Activated CD4-positive, alpha-beta memory T cell treated with anti-CD3 and anti-CD28 coated beads, Interleukin-2, amount 10 ng/mL, durations not matched to agents 7 days and 5 days (primary cell): ENCODE measurements at regions not wholly inside any gene's neighbourhood (a gene's known extent, or its start where the extent isn't known, plus 50 kb on each side); places are given as distances from the start of the nearest gene placed in this dataset.

Experiments used
- CTCF ChIA-PET: fragments of 350-600 bp; sonication (Branson Sonifier 250); formaldehyde crosslinking; loops from one replicate; lab custom pipeline; 2021; ENCODE audit warnings: antibody characterized with exemption, inconsistent platforms; lab: Charles Lee
- POLR2A ChIA-PET: fragments of 350-600 bp; sonication (Branson Sonifier 250); formaldehyde crosslinking; loops from one replicate; lab custom pipeline; 2021; ENCODE audit warnings: antibody characterized with exemption; lab: Charles Lee
- DNase-seq: peaks from one replicate; pipeline ENCODE4 v3.0.0-alpha.2; 2020
- H3K27ac Mint-ChIP-seq: one replicate; pipeline ENCODE4 v1.8.0; 2021; ENCODE audit warnings: mild to moderate bottlenecking, mixed read lengths
- H3K27me3 Mint-ChIP-seq: one replicate; pipeline ENCODE4 v1.8.0; 2021; ENCODE audit warnings: mixed read lengths
- H3K36me3 Mint-ChIP-seq: one replicate; pipeline ENCODE4 v1.8.0; 2021; ENCODE audit warnings: low read depth, mixed read lengths
- H3K4me1 Mint-ChIP-seq: one replicate; pipeline ENCODE4 v1.8.0; 2021; ENCODE audit warnings: mixed read lengths
- H3K4me3 Mint-ChIP-seq: one replicate; pipeline ENCODE4 v1.8.0; 2021; ENCODE audit warnings: mild to moderate bottlenecking, mixed read lengths
- H3K9me3 Mint-ChIP-seq: one replicate; pipeline ENCODE4 v1.8.0; 2021; ENCODE audit warnings: mixed read lengths

- Mint-ChIP-seq H3K27ac (no peak overlapping the region), H3K9me3 (no peaks in the 10 kb centered on the region), H3K4me3 (no peak overlapping the region), H3K4me1 (no peaks in the 10 kb centered on the region), H3K27me3 (peaks cover 10% of the 10 kb centered on the region), H3K36me3 (no peaks in the 10 kb centered on the region)
- ChIA-PET CTCF (no interaction called here), POLR2A (no interaction called here)
- DNase-seq = no peak
Measured at GRCh38 chr9:89771205-89771604, 166.4 kb downstream of the GADD45G start.

GRCh38 chr9:89773170-89773569 is 168.4 kb downstream of the GADD45G start:
- ChIA-PET POLR2A (no interaction called here), CTCF (no interaction called here)
- DNase-seq = no peak
- no peaks in the 10 kb centered on the region for H3K36me3 Mint-ChIP-seq
- H3K27me3 Mint-ChIP-seq = peaks cover 10% of the 10 kb centered on the region
- H3K4me3 Mint-ChIP-seq = no peak overlapping the region
- no peaks in the 10 kb centered on the region for H3K4me1 Mint-ChIP-seq
- H3K9me3 Mint-ChIP-seq = no peaks in the 10 kb centered on the region
- no peak overlapping the region for H3K27ac Mint-ChIP-seq

DNA sequence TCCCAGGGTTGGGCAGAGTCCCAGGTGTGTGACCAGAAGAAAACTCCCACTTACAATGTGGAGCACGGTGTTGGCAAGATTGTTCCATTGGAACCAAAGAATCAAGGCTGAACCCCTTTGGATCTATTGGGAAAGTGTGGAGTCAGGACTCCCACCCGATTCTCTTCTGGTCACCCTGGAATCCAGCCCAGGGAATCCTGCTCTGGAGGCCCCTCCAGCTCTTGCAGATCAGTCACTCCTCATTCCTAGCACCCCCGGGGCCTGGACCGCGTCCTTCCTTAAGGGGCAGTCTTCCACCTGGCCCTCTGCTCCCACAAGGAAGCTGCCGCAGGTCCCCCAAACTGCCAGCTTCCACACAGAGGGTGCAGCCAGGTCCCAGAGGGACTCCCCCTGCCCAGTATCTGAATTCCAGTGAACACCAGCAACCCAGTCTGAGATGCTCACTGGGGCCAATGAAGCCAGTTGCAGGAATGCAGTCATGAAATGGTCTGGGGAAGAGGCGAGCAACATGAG is 170.1 kb downstream of the GADD45G start:
- Mint-ChIP-seq H3K4me3 (no peak overlapping the region), H3K9me3 (no peaks in the 10 kb centered on the region), H3K27ac (no peak overlapping the region), H3K27me3 (peaks cover 10% of the 10 kb centered on the region), H3K36me3 (no peaks in the 10 kb centered on the region), H3K4me1 (no peaks in the 10 kb centered on the region)
- ChIA-PET CTCF (no interaction called here), POLR2A (interaction anchor here (0.7 kb wide), 1 partner anchor 31 kb away, joined by 3 read pairs; no protein-coding TSS in a partner anchor)
- no peak for DNase-seq

GRCh38 chr9:89775641-89776040 is 170.8 kb downstream of the GADD45G start:
- H3K27ac Mint-ChIP-seq = no peak overlapping the region
- ChIA-PET CTCF (no interaction called here), POLR2A (no interaction called here)
- DNase-seq = no peak
- peaks cover 13% of the 10 kb centered on the region for H3K27me3 Mint-ChIP-seq
- no peaks in the 10 kb centered on the region for H3K4me1 Mint-ChIP-seq
- no peaks in the 10 kb centered on the region for H3K9me3 Mint-ChIP-seq
- H3K4me3 Mint-ChIP-seq = no peak overlapping the region
- H3K36me3 Mint-ChIP-seq = no peaks in the 10 kb centered on the region

DNA sequence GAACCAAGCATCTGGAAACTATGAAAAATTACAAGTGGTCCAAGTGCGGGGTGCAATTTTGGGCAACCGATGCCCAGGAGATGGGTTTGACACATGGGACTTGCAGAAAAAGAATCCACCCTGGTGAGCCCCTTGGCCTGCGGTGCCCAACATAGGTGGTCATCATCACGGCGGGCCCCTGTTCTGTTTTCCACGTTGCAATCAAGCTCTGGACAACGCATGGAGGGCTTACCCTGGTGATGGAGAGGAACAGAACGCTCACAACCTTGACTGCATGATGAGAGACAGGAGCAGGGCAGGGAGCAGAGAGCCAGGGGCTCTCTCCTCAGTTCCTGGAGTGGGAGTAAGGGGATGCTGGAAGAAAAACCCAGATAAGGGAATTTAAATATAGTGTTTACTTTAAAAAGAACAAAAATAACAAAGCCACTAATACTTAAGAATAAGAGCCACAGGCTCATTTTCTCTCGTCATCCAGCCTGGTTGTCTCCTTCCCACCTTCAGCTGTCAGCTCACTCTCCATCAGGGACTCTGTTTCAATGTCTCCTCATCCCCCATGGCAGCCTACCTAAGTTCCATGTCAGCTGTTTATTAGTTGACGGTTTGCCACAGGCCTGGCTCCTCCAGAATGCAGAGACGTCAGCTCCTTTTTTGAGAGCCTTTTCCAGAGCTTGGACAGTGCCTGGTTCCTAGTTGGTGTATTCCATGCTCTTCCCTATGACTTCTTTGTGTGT is 172.1 kb downstream of the GADD45G start:
- no peak overlapping the region for H3K4me3 Mint-ChIP-seq
- H3K27ac Mint-ChIP-seq = no peak overlapping the region
- POLR2A ChIA-PET = no interaction called here
- CTCF ChIA-PET = interaction anchor here (1.0 to 1.2 kb wide), 2 partner anchors 34 to 325 kb away, joined by 3 to 4 read pairs; no protein-coding TSS in a partner anchor
- H3K4me1 Mint-ChIP-seq = peaks cover 2% of the 10 kb centered on the region
- H3K27me3 Mint-ChIP-seq = peaks cover 14% of the 10 kb centered on the region
- no peaks in the 10 kb centered on the region for H3K36me3 Mint-ChIP-seq
- DNase-seq = no peak
- no peaks in the 10 kb centered on the region for H3K9me3 Mint-ChIP-seq

GRCh38 chr9:89777544-89777943 is 172.7 kb downstream of the GADD45G start:
- Mint-ChIP-seq H3K27ac (no peak overlapping the region), H3K36me3 (no peaks in the 10 kb centered on the region), H3K4me3 (no peak overlapping the region), H3K9me3 (no peaks in the 10 kb centered on the region), H3K27me3 (peaks cover 19% of the 10 kb centered on the region), H3K4me1 (peaks cover 3% of the 10 kb centered on the region)
- DNase-seq = no peak
- ChIA-PET POLR2A (no interaction called here), CTCF (interaction anchor here (1.0 to 1.2 kb wide), 2 partner anchors 35 to 324 kb away, joined by 3 to 4 read pairs; no protein-coding TSS in a partner anchor)

- no peak for DNase-seq
- POLR2A ChIA-PET = no interaction called here
- Mint-ChIP-seq H3K27ac (no peak overlapping the region), H3K4me1 (peaks cover 3% of the 10 kb centered on the region), H3K27me3 (peaks cover 19% of the 10 kb centered on the region), H3K4me3 (no peak overlapping the region), H3K9me3 (no peaks in the 10 kb centered on the region), H3K36me3 (no peaks in the 10 kb centered on the region)
- CTCF ChIA-PET = interaction anchor here (1.0 to 1.2 kb wide), 2 partner anchors 36 to 323 kb away, joined by 3 to 4 read pairs; no protein-coding TSS in a partner anchor
Measured at GRCh38 chr9:89778100-89779090, 173.6 kb downstream of the GADD45G start.

DNA sequence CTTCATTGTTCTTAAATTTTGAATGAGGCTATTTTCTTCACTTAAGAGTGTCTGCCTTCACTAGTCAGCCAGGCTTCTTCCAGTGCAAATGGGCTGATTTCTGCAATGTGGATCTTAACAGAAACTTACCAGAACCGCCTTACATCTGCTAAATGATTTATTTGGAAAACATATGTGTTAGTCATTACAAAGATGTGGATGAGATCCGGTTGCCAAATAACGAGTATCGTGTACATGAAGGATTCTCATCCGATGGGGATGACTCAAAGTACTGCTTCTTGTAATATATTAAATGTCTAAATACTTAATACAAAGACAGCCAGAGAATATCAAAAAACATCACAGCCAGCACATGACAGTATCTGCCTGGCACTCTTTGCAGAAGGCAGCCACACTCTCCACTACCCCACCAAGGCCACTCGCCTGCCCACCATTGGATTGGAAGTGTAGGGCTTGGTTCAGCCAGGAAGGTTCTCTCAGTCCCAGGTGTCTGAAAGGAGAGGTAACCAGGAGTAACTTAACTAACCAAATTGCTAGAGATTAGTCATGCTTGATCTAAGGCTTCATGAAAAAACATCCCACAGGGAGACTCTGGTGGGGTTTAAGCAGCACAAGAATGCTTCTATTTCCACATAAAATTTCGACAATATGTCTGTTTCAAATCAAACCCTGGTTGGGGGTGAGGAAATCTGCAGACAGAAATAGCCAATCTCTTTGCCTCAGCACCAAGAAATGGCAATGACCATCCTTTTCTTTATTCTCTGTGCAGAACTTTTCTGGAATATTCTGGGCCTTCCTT is 174.8 kb downstream of the GADD45G start:
- peaks cover 3% of the 10 kb centered on the region for H3K4me1 Mint-ChIP-seq
- no peaks in the 10 kb centered on the region for H3K9me3 Mint-ChIP-seq
- H3K27me3 Mint-ChIP-seq = peaks cover 24% of the 10 kb centered on the region
- H3K4me3 Mint-ChIP-seq = no peak overlapping the region
- DNase-seq = no peak
- POLR2A ChIA-PET = no interaction called here
- H3K27ac Mint-ChIP-seq = no peak overlapping the region
- no peaks in the 10 kb centered on the region for H3K36me3 Mint-ChIP-seq
- CTCF ChIA-PET = no interaction called here

- Mint-ChIP-seq H3K4me1 (peaks cover 3% of the 10 kb centered on the region), H3K27me3 (peaks cover 29% of the 10 kb centered on the region), H3K9me3 (no peaks in the 10 kb centered on the region), H3K27ac (no peak overlapping the region), H3K36me3 (no peaks in the 10 kb centered on the region), H3K4me3 (no peak overlapping the region)
- ChIA-PET CTCF (no interaction called here), POLR2A (no interaction called here)
- no peak for DNase-seq
Measured at GRCh38 chr9:89780959-89781358, 176.1 kb downstream of the GADD45G start.

- CTCF ChIA-PET = no interaction called here
- no peak overlapping the region for H3K4me3 Mint-ChIP-seq
- no peaks in the 10 kb centered on the region for H3K9me3 Mint-ChIP-seq
- no peak overlapping the region for H3K27ac Mint-ChIP-seq
- DNase-seq = no peak
- H3K27me3 Mint-ChIP-seq = peaks cover 38% of the 10 kb centered on the region
- peaks cover 2% of the 10 kb centered on the region for H3K36me3 Mint-ChIP-seq
- H3K4me1 Mint-ChIP-seq = peaks cover 3% of the 10 kb centered on the region
- POLR2A ChIA-PET = no interaction called here
Measured at GRCh38 chr9:89781838-89782540, 177.2 kb downstream of the GADD45G start.

- peaks cover 2% of the 10 kb centered on the region for H3K36me3 Mint-ChIP-seq
- H3K4me1 Mint-ChIP-seq = peaks cover 3% of the 10 kb centered on the region
- no peaks in the 10 kb centered on the region for H3K9me3 Mint-ChIP-seq
- no peak overlapping the region for H3K4me3 Mint-ChIP-seq
- no peak overlapping the region for H3K27ac Mint-ChIP-seq
- CTCF ChIA-PET = interaction anchor here (0.7 kb wide), 1 partner anchor 184 kb away, joined by 3 read pairs; no protein-coding TSS in a partner anchor
- POLR2A ChIA-PET = interaction anchor here (1.1 kb wide), 1 partner anchor 43 kb away, joined by 3 read pairs; no protein-coding TSS in a partner anchor
- peaks cover 42% of the 10 kb centered on the region for H3K27me3 Mint-ChIP-seq
- DNase-seq = no peak
Measured at GRCh38 chr9:89786655-89787054, 181.8 kb downstream of the GADD45G start.

DNA sequence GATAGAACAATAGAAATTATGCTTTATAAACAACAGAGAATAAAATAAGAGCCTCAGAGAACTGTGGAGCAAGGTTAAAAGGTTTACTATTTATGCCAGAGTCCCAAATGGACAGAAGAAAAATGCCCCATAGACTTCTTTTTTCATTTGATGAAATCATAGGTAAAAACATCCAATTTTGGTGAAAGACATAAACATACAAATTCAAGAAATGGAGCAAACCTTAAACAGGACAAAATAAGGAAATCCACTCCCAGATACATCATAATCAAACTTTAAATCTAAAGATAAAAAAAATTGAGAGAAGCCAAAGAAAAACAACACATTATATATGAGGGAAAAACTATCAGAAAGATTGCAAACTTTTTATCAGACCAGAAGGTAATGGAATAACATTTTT is 182.8 kb downstream of the GADD45G start:
- no peak overlapping the region for H3K4me3 Mint-ChIP-seq
- H3K27ac Mint-ChIP-seq = no peak overlapping the region
- H3K27me3 Mint-ChIP-seq = peaks cover 36% of the 10 kb centered on the region
- no peaks in the 10 kb centered on the region for H3K9me3 Mint-ChIP-seq
- H3K36me3 Mint-ChIP-seq = peaks cover 2% of the 10 kb centered on the region
- no peak for DNase-seq
- no peaks in the 10 kb centered on the region for H3K4me1 Mint-ChIP-seq
- POLR2A ChIA-PET = no interaction called here
- CTCF ChIA-PET = no interaction called here
